ENCODE measurements at regions not wholly inside any gene's neighbourhood (a gene's known extent, or its start where the extent isn't known, plus 50 kb on each side); places are given as distances from the start of the nearest gene placed in this dataset.

GRCh38 chr2:103284750-103285149 is 522.9 kb downstream of the TMEM182 start:
- no peak for TF ChIP-seq HNF4G (IDR thresholded peaks at IDR 0.05)
- no peak for TF ChIP-seq RAD21 (IDR thresholded peaks at IDR 0.05)
- TF ChIP-seq ZBTB33 (IDR thresholded peaks at IDR 0.05): no peak
- no peak for TF ChIP-seq HNF4A (conservative IDR thresholded peaks at IDR 0.05)
- no peak for TF ChIP-seq RXRA (IDR thresholded peaks at IDR 0.05)
- TF ChIP-seq FOXA2 (IDR thresholded peaks at IDR 0.05): no peak
- H3K9me3 ChIP-seq (ENCODE audit: control insufficient read depth in 4 of 4, low read length in 3 of 4): no peaks in the 10 kb centered on the region
- no peak overlapping the region for H3K9ac ChIP-seq (ENCODE audit: low read depth in 1 of 2, low read length in 2 of 2)
- no peak overlapping the region for H3K4me3 ChIP-seq (ENCODE audit: low read depth in 1 of 3, low read length in 3 of 3)
- no peaks in the 10 kb centered on the region for H3K36me3 ChIP-seq (ENCODE audit: control insufficient read depth in 4 of 4, insufficient read depth in 3 of 4, low read depth in 1 of 4, low read length in 3 of 4)
- no peaks in the 10 kb centered on the region for H3K4me1 ChIP-seq (ENCODE audit: control insufficient read depth in 4 of 4, insufficient read depth in 4 of 4, low read length in 3 of 4)
- DNase-seq (ENCODE audit: low spot score): no peak
- H3K27ac ChIP-seq (ENCODE audit: low read depth in 1 of 2, low read length in 2 of 2): no peak overlapping the region
- WGBS: 62% methylated on average over 4 of the region's 4 CpGs
- peaks cover 0 to 14% (median 0%) of the 10 kb centered on the region in 4 donors for H3K27me3 ChIP-seq (ENCODE audit: control insufficient read depth in 4 of 4, insufficient read depth in 4 of 4, low read length in 3 of 4)

GRCh38 chr2:103285354-103285753 is 523.5 kb downstream of the TMEM182 start:
- Histone ChIP-seq H3K4me3 (ENCODE audit: low read depth in 1 of 3, low read length in 3 of 3) (no peak overlapping the region), H3K9me3 (ENCODE audit: control insufficient read depth in 4 of 4, low read length in 3 of 4) (no peaks in the 10 kb centered on the region), H3K9ac (ENCODE audit: low read depth in 1 of 2, low read length in 2 of 2) (no peak overlapping the region), H3K36me3 (ENCODE audit: control insufficient read depth in 4 of 4, insufficient read depth in 3 of 4, low read depth in 1 of 4, low read length in 3 of 4) (no peaks in the 10 kb centered on the region), H3K4me1 (ENCODE audit: control insufficient read depth in 4 of 4, insufficient read depth in 4 of 4, low read length in 3 of 4) (no peaks in the 10 kb centered on the region), H3K27ac (ENCODE audit: low read depth in 1 of 2, low read length in 2 of 2) (no peak overlapping the region), H3K27me3 (ENCODE audit: control insufficient read depth in 4 of 4, insufficient read depth in 4 of 4, low read length in 3 of 4) (peaks cover 0 to 14% (median 0%) of the 10 kb centered on the region in 4 donors)
- WGBS: 73% methylated on average over 3 of the region's 3 CpGs
- no peak for TF ChIP-seq CTCF (IDR thresholded peaks at IDR 0.05; ENCODE audit: low read depth, low read length, missing input control)
- no peak for TF ChIP-seq SP1 (IDR thresholded peaks at IDR 0.05)
- TF ChIP-seq EGR1 (IDR thresholded peaks at IDR 0.05; ENCODE audit: low read depth in 2 of 2): no peak
- TF ChIP-seq HNF4G (IDR thresholded peaks at IDR 0.05): no peak
- TF ChIP-seq GABPA (IDR thresholded peaks at IDR 0.05 in 1 of 2, conservative IDR thresholded peaks at IDR 0.05 in 1 of 2): no peak
- TF ChIP-seq MAX (IDR thresholded peaks at IDR 0.05): no peak
- TF ChIP-seq FOXA1 (IDR thresholded peaks at IDR 0.05): no peak
- no peak for DNase-seq (ENCODE audit: low spot score)

GRCh38 chr2:103287746-103288145 is 525.9 kb downstream of the TMEM182 start:
- H3K27me3 ChIP-seq (ENCODE audit: control insufficient read depth in 4 of 4, insufficient read depth in 4 of 4, low read length in 3 of 4): peaks cover 0 to 16% (median 0%) of the 10 kb centered on the region in 4 donors
- no peak overlapping the region for H3K9ac ChIP-seq (ENCODE audit: low read depth in 1 of 2, low read length in 2 of 2)
- no peaks in the 10 kb centered on the region for H3K36me3 ChIP-seq (ENCODE audit: control insufficient read depth in 4 of 4, insufficient read depth in 3 of 4, low read depth in 1 of 4, low read length in 3 of 4)
- 86% methylated on average over 4 of the region's 4 CpGs for WGBS
- H3K4me1 ChIP-seq (ENCODE audit: control insufficient read depth in 4 of 4, insufficient read depth in 4 of 4, low read length in 3 of 4): no peaks in the 10 kb centered on the region
- DNase-seq (ENCODE audit: low spot score): no peak
- no peak overlapping the region for H3K27ac ChIP-seq (ENCODE audit: low read depth in 1 of 2, low read length in 2 of 2)
- H3K9me3 ChIP-seq (ENCODE audit: control insufficient read depth in 4 of 4, low read length in 3 of 4): no peaks in the 10 kb centered on the region
- no peak overlapping the region for H3K4me3 ChIP-seq (ENCODE audit: low read depth in 1 of 3, low read length in 3 of 3)
- TF ChIP-seq NR2F2 (IDR thresholded peaks at IDR 0.05) (no peak), CTCF (IDR thresholded peaks at IDR 0.05; ENCODE audit: low read depth, low read length, missing input control) (no peak), FOXA2 (IDR thresholded peaks at IDR 0.05) (no peak), MAX (IDR thresholded peaks at IDR 0.05) (no peak), HNF4G (IDR thresholded peaks at IDR 0.05) (no peak), RAD21 (IDR thresholded peaks at IDR 0.05) (no peak), GABPA (IDR thresholded peaks at IDR 0.05 in 1 of 2, conservative IDR thresholded peaks at IDR 0.05 in 1 of 2) (no peak), YY1 (IDR thresholded peaks at IDR 0.05) (no peak)
